ENCODE measurements at regions not wholly inside any gene's neighbourhood (a gene's known extent, or its start where the extent isn't known, plus 50 kb on each side); places are given as distances from the start of the nearest gene placed in this dataset.
A peak's percentile ranks its signal among the peaks of the same experiment; 100 is the strongest.

DNA sequence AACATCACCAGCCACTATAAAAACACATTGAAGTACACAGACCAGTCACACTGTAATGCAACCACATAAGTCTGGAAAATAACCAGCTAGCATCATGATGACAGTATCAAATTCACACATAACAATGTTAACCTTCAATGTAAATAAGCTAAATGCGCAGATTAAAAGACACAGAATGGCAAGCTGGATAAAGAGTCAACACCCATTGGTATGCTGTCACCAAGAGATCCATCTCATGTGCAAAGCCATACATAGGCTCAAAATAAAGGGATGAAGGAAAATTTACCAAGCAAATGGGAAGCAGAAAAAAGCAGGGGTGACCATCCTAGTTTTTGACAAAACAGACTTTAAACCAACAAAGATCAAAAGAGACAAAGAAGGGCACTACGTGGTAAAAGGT, 110.8 kb downstream of the NR4A2 start:
- Histone ChIP-seq H3K79me2 (ENCODE audit: low read length) (no peaks in the 10 kb centered on the region), H3K27ac (ENCODE audit: low read length) (no peak overlapping the region), H3K9ac (ENCODE audit: low read length) (no peak overlapping the region), H2AFZ (ENCODE audit: low read length) (no peak overlapping the region), H3K9me3 (ENCODE audit: low read length) (no peaks in the 10 kb centered on the region), H3K27me3 (ENCODE audit: low read length) (no peaks in the 10 kb centered on the region), H3K4me3 (ENCODE audit: low read length) (no peak overlapping the region), H3F3A (ENCODE audit: low read length, unreplicated experiment) (no peaks in the 10 kb centered on the region), H3K9me2 (replicated peaks; ENCODE audit: low read length) (no peaks in the 10 kb centered on the region), H4K20me1 (ENCODE audit: low read length) (no peaks in the 10 kb centered on the region), H3K36me3 (ENCODE audit: low read depth, low read length) (no peaks in the 10 kb centered on the region), H3K4me2 (ENCODE audit: low read length) (no peak overlapping the region), H3K4me1 (ENCODE audit: insufficient read depth, low read length) (no peaks in the 10 kb centered on the region)
- CTCF ChIA-PET: no interaction called here
- no TSS peak for BruUV-seq (replicated peaks)
- intact Hi-C loops (cut with micrococcal nuclease): no loop called here
- no peak for ATAC-seq
- DNase-seq: no peak
- POLR2A ChIA-PET (ENCODE audit: unreplicated experiment): no interaction called here
- TF ChIP-seq EZH2phosphoT487 (IDR thresholded peaks at IDR 0.05; ENCODE audit: borderline replicate concordance, low read length): no peak
- TF ChIP-seq EZH2 (IDR thresholded peaks at IDR 0.05; ENCODE audit: low read length, unreplicated experiment): no peak

GRCh38 chr2:156219491-156220100, 112.9 kb downstream of the NR4A2 start:
- Histone ChIP-seq H4K20me1 (ENCODE audit: low read length) (no peaks in the 10 kb centered on the region; the same call in 1 of the 2 replicates), H3K36me3 (ENCODE audit: low read depth, low read length) (no peaks in the 10 kb centered on the region), H3K79me2 (ENCODE audit: low read length) (no peaks in the 10 kb centered on the region), H3K9me2 (replicated peaks; ENCODE audit: low read length) (no peaks in the 10 kb centered on the region), H3K4me1 (ENCODE audit: insufficient read depth, low read length) (no peaks in the 10 kb centered on the region), H3K4me2 (ENCODE audit: low read length) (no peak overlapping the region), H3K4me3 (ENCODE audit: low read length) (no peak overlapping the region), H3K27me3 (ENCODE audit: low read length) (no peaks in the 10 kb centered on the region), H3K27ac (ENCODE audit: low read length) (no peak overlapping the region), H3K9me3 (ENCODE audit: low read length) (no peaks in the 10 kb centered on the region), H3F3A (ENCODE audit: low read length, unreplicated experiment) (no peaks in the 10 kb centered on the region), H3K9ac (ENCODE audit: low read length) (no peak overlapping the region), H2AFZ (ENCODE audit: low read length) (no peak overlapping the region)
- intact Hi-C loops (cut with micrococcal nuclease): loop anchor here (5.0 kb wide), 1 partner anchor 842 kb away; no protein-coding TSS in a partner anchor
- ChIA-PET POLR2A (ENCODE audit: unreplicated experiment) (no interaction called here), CTCF (no interaction called here)
- BruUV-seq (replicated peaks): no TSS peak
- ATAC-seq: no peak
- TF ChIP-seq EZH2phosphoT487 (IDR thresholded peaks at IDR 0.05; ENCODE audit: borderline replicate concordance, low read length): no peak
- TF ChIP-seq, protein P1, sequence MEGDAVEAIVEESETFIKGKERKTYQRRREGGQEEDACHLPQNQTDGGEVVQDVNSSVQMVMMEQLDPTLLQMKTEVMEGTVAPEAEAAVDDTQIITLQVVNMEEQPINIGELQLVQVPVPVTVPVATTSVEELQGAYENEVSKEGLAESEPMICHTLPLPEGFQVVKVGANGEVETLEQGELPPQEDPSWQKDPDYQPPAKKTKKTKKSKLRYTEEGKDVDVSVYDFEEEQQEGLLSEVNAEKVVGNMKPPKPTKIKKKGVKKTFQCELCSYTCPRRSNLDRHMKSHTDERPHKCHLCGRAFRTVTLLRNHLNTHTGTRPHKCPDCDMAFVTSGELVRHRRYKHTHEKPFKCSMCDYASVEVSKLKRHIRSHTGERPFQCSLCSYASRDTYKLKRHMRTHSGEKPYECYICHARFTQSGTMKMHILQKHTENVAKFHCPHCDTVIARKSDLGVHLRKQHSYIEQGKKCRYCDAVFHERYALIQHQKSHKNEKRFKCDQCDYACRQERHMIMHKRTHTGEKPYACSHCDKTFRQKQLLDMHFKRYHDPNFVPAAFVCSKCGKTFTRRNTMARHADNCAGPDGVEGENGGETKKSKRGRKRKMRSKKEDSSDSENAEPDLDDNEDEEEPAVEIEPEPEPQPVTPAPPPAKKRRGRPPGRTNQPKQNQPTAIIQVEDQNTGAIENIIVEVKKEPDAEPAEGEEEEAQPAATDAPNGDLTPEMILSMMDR (conservative IDR thresholded peaks at IDR 0.05; ENCODE audit: low read depth, low read length): no peak
- no peak for TF ChIP-seq EZH2 (IDR thresholded peaks at IDR 0.05; ENCODE audit: low read length, unreplicated experiment)
- DNase-seq: no peak

- Histone ChIP-seq H3K27ac (ENCODE audit: low read length) (no peak overlapping the region), H4K20me1 (ENCODE audit: low read length) (no peaks in the 10 kb centered on the region; the same call in 1 of the 2 replicates), H3K4me1 (ENCODE audit: insufficient read depth, low read length) (no peaks in the 10 kb centered on the region), H3F3A (ENCODE audit: low read length, unreplicated experiment) (no peaks in the 10 kb centered on the region), H3K9me2 (replicated peaks; ENCODE audit: low read length) (no peaks in the 10 kb centered on the region), H3K36me3 (ENCODE audit: low read depth, low read length) (no peaks in the 10 kb centered on the region), H2AFZ (ENCODE audit: low read length) (peak overlapping the region; percentile 44; the same call in 1 of the 2 replicates), H3K4me3 (ENCODE audit: low read length) (no peak overlapping the region), H3K4me2 (ENCODE audit: low read length) (no peak overlapping the region), H3K9me3 (ENCODE audit: low read length) (no peaks in the 10 kb centered on the region), H3K9ac (ENCODE audit: low read length) (no peak overlapping the region), H3K79me2 (ENCODE audit: low read length) (no peaks in the 10 kb centered on the region), H3K27me3 (ENCODE audit: low read length) (no peaks in the 10 kb centered on the region)
- POLR2A ChIA-PET (ENCODE audit: unreplicated experiment): interaction anchor here (0.6 kb wide), 1 partner anchor 40 kb away, joined by 6 read pairs; no protein-coding TSS in a partner anchor
- no TSS peak for BruUV-seq (replicated peaks)
- TF ChIP-seq EZH2phosphoT487 (IDR thresholded peaks at IDR 0.05; ENCODE audit: borderline replicate concordance, low read length): no peak
- TF ChIP-seq, protein P1 (conservative IDR thresholded peaks at IDR 0.05; ENCODE audit: low read depth, low read length): peak; percentile 51
- no peak for TF ChIP-seq EZH2 (IDR thresholded peaks at IDR 0.05; ENCODE audit: low read length, unreplicated experiment)
- intact Hi-C loops (cut with micrococcal nuclease): loop anchor here (1.0 to 5.0 kb wide), 2 partner anchors 507 to 838 kb away; no protein-coding TSS in a partner anchor
- DNase-seq (peak; percentile 38), ATAC-seq (peak; percentile 55)
- CTCF ChIA-PET: no interaction called here
Measured at GRCh38 chr2:156215656-156216055, 116.9 kb downstream of the NR4A2 start.
